SK-N-SH (cell line): ENCODE measurements at regions not wholly inside any gene's neighbourhood (a gene's known extent, or its start where the extent isn't known, plus 50 kb on each side); places are given as distances from the start of the nearest gene placed in this dataset.

Source experiments
- CTCF ChIP-seq: fragments of 200-600 bp; sonication (generic); IDR thresholded peaks from 2 replicates; pipeline ENCODE4 v1.6.1; 2017; ENCODE audit warnings: antibody characterized with exemption, mild to moderate bottlenecking, moderate library complexity
- EZH2phosphoT487 ChIP-seq: fragments of 200-600 bp; sonication (generic); IDR thresholded peaks from 2 replicates; pipeline ENCODE4 v1.6.1; 2017; ENCODE audit warnings: low read depth, mixed run types, mild to moderate bottlenecking, antibody characterized with exemption, moderate library complexity, borderline replicate concordance
- FOXM1 ChIP-seq: IDR thresholded peaks from 2 replicates; pipeline ENCODE4 v1.4.0; 2012; ENCODE audit warnings: low read depth, mild to moderate bottlenecking
- NRF1 ChIP-seq: IDR thresholded peaks from 2 replicates; pipeline ENCODE4 v1.6.1; 2012; ENCODE audit warnings: low read depth, mild to moderate bottlenecking, low read length
- POLR2AphosphoS5 ChIP-seq: IDR thresholded peaks from 2 replicates; pipeline ENCODE4 v1.6.1; 2012; ENCODE audit warnings: low read depth, low read length
- REST ChIP-seq: IDR thresholded peaks from 2 replicates; pipeline ENCODE4 v1.6.1; 2012; ENCODE audit warnings: mild to moderate bottlenecking, low read depth, low read length, moderate library complexity
- TCF12 ChIP-seq: IDR thresholded peaks from 2 replicates; pipeline ENCODE4 v1.4.0; 2012
- USF1 ChIP-seq: IDR thresholded peaks from 2 replicates; pipeline ENCODE4 v1.4.0; 2012; ENCODE audit warnings: low read depth, borderline replicate concordance
- YY1 ChIP-seq: IDR thresholded peaks from 2 replicates; pipeline ENCODE4 v1.4.0; 2012; ENCODE audit warnings: low read depth, mild to moderate bottlenecking

GRCh38 chr14:94885481-94886155, 115.7 kb upstream of the GSC start:
- TF ChIP-seq EZH2phosphoT487 (no peak), NRF1 (no peak), CTCF (no peak), TCF12 (no peak), FOXM1 (no peak), USF1 (no peak), YY1 (no peak), REST (no peak), POLR2AphosphoS5 (no peak)
